Muscle of arm (tissue), 1 donor: ENCODE measurements at regions not wholly inside any gene's neighbourhood (a gene's known extent, or its start where the extent isn't known, plus 50 kb on each side); places are given as distances from the start of the nearest gene placed in this dataset.
"Not testable (repeated sequence)": the region's sequence is repeated elsewhere in the genome, so short reads cannot be mapped to it uniquely, and the experiment has no call there.

Source experiments
- DNase-seq: peaks from one replicate; pipeline ENCODE4 v3.0.0-alpha.2; 2013

DNA sequence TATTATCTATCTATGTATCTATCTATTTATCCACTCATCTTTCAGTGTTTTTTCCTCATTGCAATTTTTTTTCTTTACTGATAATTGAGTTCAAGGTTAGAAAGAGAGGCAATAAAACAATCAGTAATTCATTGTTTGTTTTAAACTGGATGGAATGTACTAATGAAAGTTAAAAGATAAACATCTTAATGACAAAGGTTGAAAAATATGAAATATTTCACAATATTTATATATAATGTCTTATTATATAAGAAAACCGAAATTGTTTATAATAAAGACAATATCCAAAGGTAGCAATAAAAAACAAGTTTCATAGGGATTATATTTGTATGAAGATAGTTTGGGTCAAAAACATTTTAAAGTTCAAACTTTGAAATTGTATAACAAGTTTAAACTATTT lies 1015.5 kb upstream of the MIR17HG start:
- no peak for DNase-seq

DNA sequence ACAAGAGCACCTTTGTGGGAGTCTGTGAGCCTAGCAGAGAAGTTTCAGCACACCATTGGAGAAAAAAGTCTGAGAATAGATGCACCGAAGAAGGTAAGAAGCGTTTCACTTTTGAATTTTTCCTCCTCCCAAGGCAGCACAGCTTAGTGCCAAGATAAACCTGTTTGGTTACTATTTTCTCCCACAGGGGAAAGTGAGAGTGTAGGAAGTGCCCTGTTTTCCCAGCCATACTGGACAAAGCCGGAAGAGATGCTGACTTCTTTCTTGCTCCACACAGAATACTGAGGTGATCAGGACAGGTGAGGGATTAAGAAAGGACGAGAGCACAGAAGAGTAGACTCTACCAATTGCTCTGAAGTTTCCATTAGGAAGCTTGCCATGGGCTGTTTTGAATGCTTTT lies 1011.0 kb upstream of the MIR17HG start:
- DNase-seq, result no peak

DNA sequence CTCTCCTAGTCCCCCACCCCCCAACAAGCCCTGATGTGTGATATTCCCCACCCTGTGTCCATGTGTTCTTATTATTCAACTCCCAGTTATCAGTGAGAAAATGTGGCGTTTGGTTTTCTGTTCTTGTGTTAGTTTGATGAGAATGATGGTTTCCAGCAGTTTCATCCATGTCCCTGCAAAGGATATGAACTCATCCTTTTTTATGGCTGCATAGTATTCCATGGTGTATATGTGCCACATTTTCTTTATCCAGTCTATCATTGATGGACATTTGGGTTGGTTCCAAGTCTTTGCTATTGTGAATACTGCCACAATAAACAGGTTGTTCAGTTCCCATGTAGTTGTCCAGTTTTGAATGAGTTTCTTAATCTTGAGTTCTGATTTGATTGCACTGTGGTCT lies 1006.1 kb upstream of the MIR17HG start:
- not testable (repeated sequence) for DNase-seq

DNA sequence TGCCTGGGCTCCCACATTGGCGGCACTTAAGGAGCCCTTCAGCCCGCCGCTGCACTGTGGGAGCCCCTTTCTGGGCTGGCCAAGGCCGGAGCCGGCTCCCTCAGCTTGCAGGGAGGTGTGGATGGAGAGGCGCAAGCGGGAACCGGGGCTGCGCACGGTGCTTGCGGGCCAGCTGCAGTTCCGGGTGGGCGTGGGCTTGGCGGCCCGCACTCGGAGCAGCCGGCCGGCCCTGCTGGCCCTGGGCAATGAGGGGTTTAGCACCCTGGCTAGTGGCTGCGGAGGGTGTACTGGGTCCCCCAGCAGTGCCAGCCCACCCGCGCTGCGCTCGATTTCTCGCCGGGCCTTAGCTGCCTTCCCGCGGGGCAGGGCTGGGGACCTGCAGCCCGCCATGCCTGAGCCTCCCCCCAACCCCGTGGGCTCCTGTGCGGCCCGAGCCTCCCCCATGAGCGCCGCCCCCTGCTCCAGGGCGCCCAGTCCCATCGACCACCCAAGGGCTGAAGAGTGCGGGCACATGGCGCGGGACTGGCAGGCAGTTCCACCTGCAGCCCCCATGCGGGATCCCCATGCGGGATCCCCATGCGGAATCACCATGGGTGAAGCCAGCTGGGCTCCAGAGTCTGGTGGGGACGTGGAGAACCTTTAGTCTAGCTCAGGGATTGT lies 998.9 kb upstream of the MIR17HG start:
- DNase-seq, result not testable (repeated sequence)

DNA sequence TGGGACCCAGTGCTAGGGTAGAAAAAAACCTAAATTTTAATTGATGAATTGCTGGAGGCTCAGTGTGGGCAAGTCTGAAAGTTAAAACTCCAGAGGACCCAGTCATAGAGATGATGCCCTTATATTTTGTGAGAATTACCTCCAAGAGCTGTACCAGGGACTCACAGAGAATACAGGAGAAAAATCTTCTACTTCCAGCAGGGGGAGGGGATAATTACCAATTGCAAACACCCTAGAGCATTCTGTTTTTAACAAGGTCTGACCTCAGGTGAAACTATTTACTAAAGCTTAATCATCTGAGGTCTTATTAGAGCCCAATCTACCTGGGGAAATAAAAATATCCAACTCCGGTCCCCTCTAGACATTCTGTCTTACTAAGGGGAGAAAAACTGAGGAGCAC lies 994.7 kb upstream of the MIR17HG start:
- DNase-seq, result no peak

DNA sequence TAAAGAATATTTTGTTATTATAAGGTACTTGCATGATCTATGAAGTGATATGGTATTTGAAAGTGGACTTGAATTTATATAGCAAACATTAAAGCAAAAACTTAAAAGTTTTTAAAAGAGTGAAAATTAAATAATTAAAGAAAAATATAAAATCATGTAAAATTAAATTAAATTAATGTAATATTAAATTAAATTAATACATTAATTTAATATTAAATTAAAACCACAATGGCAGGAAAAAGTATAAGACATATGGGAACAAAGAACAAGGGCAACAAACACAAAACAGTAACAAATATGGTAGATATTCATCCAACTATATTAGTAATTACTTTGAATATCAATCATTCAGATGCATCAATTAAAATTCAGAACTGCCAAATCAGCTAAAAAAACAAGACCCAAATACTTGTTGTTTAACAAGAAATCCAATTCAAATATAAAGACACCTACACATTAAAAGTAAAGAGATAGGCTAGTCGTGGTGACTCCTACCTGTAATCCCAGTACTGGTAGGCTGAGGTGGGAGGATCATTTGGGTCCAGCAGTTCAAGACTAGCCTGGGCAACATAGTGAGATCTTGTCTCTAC lies 992.2 kb upstream of the MIR17HG start:
- no peak for DNase-seq

DNA sequence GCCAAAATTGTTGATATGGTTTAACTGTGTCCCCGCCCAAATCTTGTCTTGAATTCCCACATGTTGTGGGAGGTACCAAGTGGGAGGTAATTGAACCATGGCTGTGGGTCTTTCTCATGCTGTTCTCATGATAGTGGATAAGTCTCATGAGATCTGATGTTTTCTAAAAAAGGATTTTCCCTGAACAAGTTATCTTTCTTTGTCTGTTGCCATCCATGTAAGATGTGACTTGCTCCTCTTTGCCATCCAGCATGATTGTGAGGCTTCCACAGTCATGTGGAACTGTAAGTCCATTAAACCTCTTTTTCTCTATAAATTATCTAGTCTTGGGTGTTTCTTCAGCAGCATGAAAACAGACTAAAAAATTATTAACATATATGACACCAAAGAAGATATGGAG lies 986.7 kb upstream of the MIR17HG start:
- DNase-seq, result no peak

DNA sequence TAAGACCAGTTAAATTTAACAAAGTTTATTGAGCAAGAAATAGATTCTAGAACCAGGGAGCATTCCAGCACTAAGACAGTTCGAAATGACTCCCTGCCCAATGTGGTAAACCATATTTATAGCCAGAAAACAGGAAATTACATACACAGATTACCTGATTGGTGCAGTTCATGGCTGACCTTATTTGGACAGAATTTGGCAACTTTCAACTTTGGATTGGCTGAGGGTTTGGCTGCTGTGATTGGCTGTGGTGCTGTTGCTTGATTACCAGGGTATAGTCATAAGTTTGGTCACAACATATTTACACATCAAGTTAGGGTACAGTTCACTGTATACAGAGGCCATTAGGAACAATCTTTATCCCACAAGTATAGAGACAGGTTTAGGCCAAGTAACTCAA lies 984.8 kb upstream of the MIR17HG start:
- no peak for DNase-seq

DNA sequence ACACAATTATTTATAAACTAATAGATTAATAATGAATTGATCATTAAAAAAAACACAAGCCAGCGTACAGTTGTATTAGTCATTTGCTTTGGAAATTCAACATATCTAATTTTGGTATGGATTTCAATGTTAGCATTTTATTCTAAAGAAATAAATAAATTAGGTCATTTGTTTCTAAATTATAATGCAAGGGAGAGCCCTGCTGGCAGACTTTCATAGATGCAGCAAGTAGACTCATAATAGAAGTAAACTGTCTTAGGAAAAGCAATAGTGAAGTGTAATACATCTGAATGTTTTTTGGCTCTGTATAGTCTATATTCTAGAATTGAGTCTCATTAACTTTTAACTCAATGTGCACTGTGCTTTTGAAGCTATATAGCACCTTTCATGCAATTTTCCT lies 982.4 kb upstream of the MIR17HG start:
- peak; percentile 25 for DNase-seq

DNA sequence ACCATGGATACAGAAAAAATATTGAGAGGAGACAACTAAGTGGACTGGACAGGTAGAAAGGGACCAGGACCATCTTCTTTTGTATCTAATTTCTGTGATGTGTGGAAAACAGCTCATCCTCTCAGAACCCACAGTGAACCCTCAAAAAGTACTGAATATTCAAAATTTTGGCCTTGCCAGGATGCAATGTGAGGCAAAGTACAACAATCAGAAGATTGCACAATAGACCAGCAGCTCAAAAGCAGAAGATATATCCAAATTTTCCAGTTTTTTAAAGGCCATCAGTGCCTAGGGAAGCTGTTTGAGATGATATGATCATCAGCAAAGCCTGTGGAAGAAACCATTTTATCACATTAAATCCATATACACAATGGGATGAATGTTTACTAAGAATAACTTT lies 973.3 kb upstream of the MIR17HG start:
- no peak for DNase-seq

DNA sequence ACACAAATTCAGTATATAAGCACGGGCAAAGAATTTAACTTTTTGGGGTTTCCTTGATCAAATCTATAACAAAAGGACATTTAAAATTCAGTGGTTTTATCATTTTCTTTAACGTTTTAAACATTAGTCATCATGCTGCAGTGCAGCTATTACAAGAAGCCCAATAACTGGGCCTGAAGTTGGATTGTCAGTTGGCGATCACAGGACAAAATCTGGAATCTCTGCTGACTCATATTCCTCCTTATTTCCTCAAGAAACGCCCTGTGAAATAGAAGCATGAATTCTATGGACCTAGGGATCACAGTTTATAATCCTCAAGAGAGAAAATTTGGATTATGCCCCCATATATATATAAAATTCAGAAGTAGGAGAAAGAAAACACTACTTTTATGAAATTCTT lies 971.6 kb upstream of the MIR17HG start:
- no peak for DNase-seq

DNA sequence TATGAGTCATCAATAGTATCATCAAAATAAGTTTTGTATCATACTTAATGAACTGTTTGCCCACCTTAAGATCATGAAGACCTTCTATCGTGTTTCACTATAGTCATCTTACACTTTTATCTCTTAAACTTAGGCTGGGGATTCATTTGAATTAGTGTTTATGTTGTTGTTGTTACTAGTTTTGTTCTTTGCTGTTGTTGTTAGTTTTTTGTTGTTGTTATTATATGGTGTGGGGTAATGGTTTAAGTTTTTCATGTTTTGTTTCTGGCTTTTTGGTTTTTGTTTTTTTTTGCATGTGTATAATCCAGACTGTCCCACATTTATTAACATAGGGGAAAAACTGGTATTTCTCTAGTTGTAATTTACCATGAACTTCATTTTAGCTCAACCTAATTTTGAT lies 965.1 kb upstream of the MIR17HG start:
- DNase-seq, result no peak

DNA sequence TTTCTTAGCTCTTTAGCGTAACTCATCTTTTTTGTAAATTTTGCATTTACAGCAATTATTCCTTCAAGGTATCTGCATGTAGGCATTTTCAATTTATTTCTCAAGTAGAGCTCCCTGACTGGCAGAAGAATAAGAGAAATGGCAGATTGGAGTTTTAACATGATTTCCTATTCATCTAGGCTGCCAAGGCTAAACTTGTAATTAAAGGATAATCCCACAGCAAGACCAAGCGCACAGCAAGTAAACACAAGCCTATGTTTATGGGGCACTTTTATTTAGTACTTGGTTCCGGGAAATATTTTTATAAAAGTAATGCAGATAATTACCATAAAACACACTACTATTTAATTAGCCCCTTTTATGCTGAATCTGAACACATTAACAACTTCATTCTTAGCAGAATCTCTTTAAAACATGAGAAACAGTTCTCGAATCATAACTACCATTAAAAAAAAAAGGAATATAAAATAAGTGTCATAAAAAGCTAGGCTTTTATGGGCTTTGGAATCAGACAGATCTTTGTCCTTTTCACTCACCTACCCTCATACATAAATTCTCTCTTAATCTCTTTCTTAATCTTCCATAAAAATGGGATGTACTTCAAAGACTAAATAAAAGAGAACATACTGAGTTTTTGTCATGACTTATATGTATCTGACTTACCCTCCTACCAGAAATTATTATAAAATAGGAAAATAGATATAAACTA lies 961.6 kb upstream of the MIR17HG start:
- no peak for DNase-seq

DNA sequence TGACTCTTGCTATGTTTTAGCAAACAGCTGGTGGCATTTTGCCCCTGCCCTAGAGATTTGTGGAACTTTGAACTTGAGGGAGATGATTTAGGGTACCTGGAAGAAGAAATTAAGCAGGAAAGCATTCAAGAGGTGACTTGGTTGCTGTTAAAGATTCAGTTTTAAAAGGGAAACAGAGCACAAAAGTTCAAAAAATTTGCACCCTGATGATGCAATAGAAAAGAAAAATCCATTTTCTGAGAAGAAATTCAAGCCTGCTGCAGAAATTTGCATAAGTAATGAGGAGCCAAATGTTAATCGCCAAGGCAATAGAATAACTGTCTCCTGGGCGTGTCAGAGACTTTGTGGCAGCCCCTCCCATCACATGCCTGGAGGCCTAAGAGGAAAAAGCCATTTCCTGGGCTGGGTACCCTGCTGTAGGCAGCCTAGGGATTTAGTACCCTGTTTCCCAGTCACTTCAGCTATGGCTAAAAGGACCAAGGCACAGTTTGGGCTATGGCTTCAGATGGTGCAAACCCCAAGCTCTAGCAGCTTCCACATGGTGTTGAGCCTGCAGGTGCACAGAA lies 958.5 kb upstream of the MIR17HG start:
- no peak for DNase-seq

DNA sequence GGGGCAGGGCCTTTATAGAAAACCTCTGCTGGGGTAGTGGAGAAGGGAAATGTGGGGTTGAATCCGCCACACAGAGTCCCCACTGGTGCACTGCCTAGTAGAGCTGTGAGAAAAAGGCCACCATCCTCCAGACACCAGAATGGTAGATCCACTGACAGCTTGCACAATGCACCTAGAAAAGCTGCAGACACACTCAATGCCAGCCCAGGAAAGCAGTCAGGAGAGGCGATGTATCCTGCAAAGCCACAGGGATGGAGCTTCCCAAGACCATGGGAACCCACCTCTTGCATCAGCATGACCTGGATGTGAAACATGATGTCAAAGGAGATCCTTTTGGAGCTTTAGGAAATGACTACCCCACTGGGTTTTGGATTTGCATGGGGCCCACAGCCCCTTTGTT lies 958.0 kb upstream of the MIR17HG start:
- DNase-seq, result no peak

DNA sequence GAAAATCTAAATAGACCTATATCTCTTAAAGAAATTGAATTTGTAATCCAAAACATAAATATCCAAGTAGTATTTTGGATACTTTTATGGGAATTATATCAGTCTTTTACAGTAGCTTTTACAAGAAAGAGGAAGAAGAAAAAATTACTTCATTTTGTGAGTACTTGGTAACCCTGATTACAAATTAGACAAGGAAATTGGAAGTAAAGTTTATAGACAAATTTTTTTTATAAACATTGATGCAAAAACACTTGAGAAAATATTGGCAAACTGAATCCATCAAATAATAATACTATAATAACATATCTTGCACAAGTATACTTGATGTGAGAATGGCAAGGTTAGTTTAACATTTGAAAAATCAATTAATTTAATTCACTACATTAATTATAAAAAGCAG lies 954.1 kb upstream of the MIR17HG start:
- no peak for DNase-seq

DNA sequence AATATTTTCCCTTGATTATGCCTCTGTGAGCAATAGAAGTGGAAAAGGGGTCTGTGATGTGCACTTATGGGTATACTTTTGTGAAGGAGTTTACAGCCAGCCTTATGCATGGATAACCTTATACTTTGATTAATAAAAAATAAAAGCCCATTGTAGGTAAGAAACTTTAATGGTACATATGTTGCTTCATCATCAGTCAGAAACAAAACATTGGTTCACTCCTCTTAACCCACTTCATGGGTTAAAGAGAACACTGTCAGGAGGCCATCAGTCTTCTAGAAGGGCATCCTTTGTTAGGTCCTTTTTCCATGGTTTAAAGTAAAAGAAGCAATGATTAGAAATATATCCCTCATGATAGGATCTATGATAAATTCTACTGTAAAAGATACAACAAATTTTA lies 952.1 kb upstream of the MIR17HG start:
- DNase-seq, result no peak

DNA sequence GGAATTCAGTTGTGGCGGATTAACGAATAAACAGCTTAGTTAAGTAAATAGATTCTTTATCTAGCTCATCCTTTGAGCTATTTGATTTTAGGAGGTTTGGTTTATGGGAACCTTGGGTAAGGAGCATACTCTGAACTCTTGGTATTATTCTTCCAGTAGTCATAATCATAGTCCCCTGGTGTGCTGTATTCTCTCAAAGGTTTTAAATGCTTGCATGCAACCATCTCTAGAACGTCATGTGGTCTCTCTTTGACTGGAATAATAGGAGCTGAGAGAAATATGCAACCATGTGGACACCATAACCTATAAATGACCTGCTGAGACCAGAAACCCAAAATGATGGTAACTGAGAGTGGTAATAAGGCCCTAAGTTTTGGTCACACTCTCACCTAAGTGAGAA lies 951.6 kb upstream of the MIR17HG start:
- DNase-seq, result no peak

DNA sequence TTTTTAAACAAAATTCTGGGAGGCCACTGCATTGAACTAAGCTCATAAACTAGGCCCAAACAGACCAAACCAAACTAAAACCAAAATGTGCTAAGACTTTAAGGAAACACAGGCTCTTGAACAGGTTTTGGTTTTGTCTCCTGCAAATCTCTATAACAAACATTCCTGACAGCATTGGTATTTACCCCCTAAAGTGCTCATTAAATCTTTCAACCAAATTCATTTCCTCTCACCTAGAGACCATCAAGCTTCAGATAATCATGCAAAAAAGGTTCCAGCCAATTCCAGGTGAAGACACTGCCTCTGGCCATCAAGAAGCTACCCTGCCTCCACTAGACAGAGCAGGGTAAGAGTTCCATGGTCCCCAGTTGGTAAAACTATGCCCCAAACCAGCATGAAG lies 951.2 kb upstream of the MIR17HG start:
- no peak for DNase-seq

DNA sequence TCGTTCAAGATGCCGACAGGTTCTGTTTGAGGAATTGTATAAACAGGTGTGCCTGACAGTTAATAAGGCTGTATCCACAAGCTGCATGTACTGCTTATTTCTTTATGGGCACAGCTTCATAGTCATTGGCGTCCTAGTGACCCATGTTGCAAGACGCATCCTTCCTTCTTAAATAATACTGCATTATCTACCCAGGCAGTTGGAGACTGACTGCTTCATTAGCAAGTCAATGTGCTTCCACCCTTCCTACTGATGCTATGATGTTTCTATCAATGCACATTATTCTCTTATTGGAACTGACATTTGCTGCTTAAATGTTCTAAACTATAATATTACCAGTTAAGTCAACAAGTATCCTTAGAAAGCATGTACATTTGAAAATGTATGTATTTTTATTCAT lies 950.0 kb upstream of the MIR17HG start:
- DNase-seq, result no peak

DNA sequence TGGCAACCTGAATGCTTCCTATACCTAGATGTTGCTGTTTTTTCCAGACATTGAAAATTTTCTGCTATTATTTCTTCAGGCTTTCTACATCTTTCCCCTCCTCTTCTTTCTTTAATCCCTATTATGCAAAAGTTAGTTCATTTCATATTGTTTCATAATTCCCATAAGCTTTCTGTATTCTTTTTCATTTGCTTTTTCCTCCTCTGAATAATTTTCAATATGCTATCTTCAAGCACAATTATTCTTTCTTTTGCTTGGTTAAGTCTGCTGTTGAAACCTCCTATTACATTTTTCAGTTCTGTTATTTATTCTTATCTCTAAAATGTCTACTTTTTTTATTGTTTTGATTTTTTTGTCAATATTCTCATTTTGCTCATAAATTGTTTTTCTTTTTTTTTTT lies 947.1 kb upstream of the MIR17HG start:
- no peak for DNase-seq

DNA sequence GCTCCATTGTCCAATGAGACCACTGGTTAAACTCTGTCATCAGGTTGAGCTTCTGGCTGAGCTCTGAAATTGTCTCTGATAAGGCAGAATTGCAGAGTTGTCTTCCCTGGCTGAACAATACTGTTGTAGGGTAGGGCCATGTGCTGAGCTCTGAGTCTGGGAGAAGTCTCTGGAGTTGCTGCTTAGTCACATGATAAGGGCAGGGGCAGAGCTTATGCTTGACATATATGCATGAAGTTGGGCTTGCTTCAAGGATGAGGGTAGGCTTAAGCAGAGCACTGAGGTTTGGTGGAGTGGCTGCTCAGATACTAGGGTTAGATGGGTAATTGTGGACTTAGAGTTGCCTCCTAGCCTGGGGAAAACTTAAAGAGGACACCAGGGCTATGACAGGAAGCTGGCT lies 946.3 kb upstream of the MIR17HG start:
- no peak for DNase-seq

DNA sequence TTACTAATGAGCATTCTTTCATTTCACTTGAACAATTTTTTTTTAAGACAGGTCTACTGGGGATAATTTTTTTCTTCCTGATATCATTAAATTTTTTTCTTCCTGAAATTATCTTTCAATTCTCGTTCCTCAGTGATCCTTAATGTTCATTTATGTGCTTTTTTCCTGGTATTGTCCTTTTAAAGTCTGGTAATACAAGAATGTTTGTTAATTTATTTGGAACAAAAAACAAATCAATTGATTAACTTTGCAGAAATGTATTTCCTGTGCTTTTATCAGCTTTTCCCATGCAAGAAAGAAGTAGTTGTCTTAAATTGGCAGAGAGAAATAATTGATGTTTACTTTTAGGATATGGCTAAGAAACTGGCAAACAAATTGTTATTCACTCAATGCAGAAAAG lies 945.4 kb upstream of the MIR17HG start:
- no peak for DNase-seq
